Hepatocyte (in vitro differentiated cells): ENCODE measurements at regions not wholly inside any gene's neighbourhood (a gene's known extent, or its start where the extent isn't known, plus 50 kb on each side); places are given as distances from the start of the nearest gene placed in this dataset.

Experiments used
- CTCF ChIP-seq: fragments of 200-600 bp; sonication (generic); IDR thresholded peaks from 2 replicates; pipeline ENCODE4 v1.5.1; 2016; ENCODE audit warnings: antibody characterized with exemption, mild to moderate bottlenecking; ENCODE audit not compliant: poor library complexity
- EZH2phosphoT487 ChIP-seq: fragments of 200-600 bp; sonication (generic); IDR thresholded peaks from one replicate; pipeline ENCODE4 v1.6.1; 2018; ENCODE audit warnings: antibody characterized with exemption, mild to moderate bottlenecking, low read depth, moderate library complexity; ENCODE audit not compliant: unreplicated experiment, severe bottlenecking

GRCh38 chr3:65096110-65096745 is 408.4 kb upstream of the ADAMTS9 start:
- TF ChIP-seq CTCF (no peak), EZH2phosphoT487 (no peak)
